Stimulated activated CD8-positive, alpha-beta memory T cell treated with anti-CD3 and anti-CD28 coated beads, Interleukin-12 subunit alpha, Interleukin-12 subunit beta, amount 100 ng/mL, for 4 hours (primary cell): ENCODE measurements at regions not wholly inside any gene's neighbourhood (a gene's known extent, or its start where the extent isn't known, plus 50 kb on each side); places are given as distances from the start of the nearest gene placed in this dataset.
A peak's percentile ranks its signal among the peaks of the same experiment; 100 is the strongest.

Experiments used
- DNase-seq: peaks from one replicate; pipeline ENCODE4 v3.0.0-alpha.2; 2020; ENCODE audit warnings: low read depth

- no peak for DNase-seq
These were observed 113.4 kb downstream of the RTP5 start for GRCh38 chr2:241982706-241983570.

GRCh38 chr2:241983571-241984270 lies 114.2 kb downstream of the RTP5 start:
- no peak for DNase-seq

- no peak for DNase-seq
These were observed 114.7 kb downstream of the RTP5 start for GRCh38 chr2:241984271-241984655.

GRCh38 chr2:241984658-241985057 lies 115.1 kb downstream of the RTP5 start:
- no peak for DNase-seq

- DNase-seq, result peak; percentile 15
These were observed 115.8 kb downstream of the RTP5 start for GRCh38 chr2:241985161-241985985.

- DNase-seq, result no peak
These were observed 116.4 kb downstream of the RTP5 start for GRCh38 chr2:241985986-241986329.

GRCh38 chr2:241986836-241987641 lies 117.5 kb downstream of the RTP5 start:
- no peak for DNase-seq

- DNase-seq, result no peak
These were observed 118.2 kb downstream of the RTP5 start for GRCh38 chr2:241987726-241988125.

GRCh38 chr2:241988146-241988545 lies 118.6 kb downstream of the RTP5 start:
- no peak for DNase-seq

GRCh38 chr2:241989074-241989473 lies 119.5 kb downstream of the RTP5 start:
- no peak for DNase-seq

- no peak for DNase-seq
These were observed 120.9 kb downstream of the RTP5 start for GRCh38 chr2:241990466-241990865.

GRCh38 chr2:241991299-241991698 lies 121.8 kb downstream of the RTP5 start:
- DNase-seq, result no peak

- no peak for DNase-seq
These were observed 123.2 kb downstream of the RTP5 start for GRCh38 chr2:241992753-241993152.

GRCh38 chr2:241993386-241994005 lies 124.0 kb downstream of the RTP5 start:
- DNase-seq, result no peak

GRCh38 chr2:241994086-241994485 lies 124.6 kb downstream of the RTP5 start:
- no peak for DNase-seq

- DNase-seq, result no peak
These were observed 125.2 kb downstream of the RTP5 start for GRCh38 chr2:241994556-241995213.

GRCh38 chr2:241996100-241996499 lies 126.6 kb downstream of the RTP5 start:
- DNase-seq, result no peak

- DNase-seq, result no peak
These were observed 127.5 kb downstream of the RTP5 start for GRCh38 chr2:241997017-241997416.

GRCh38 chr2:241999184-241999583 lies 129.7 kb downstream of the RTP5 start:
- DNase-seq, result no peak

- DNase-seq, result no peak
These were observed 132.3 kb downstream of the RTP5 start for GRCh38 chr2:242001853-242002252.

GRCh38 chr2:242002944-242003343 lies 133.4 kb downstream of the RTP5 start:
- DNase-seq, result no peak
